NCI-H2227 (cell line): ENCODE measurements at regions not wholly inside any gene's neighbourhood (a gene's known extent, or its start where the extent isn't known, plus 50 kb on each side); places are given as distances from the start of the nearest gene placed in this dataset.

Source experiments
- DNase-seq: peaks from one replicate; lab custom pipeline; 2025; ENCODE audit not compliant: unreplicated experiment; lab: John Stamatoyannopoulos, UW

GRCh38 chr10:10833955-10834354 is 183.7 kb upstream of the CELF2 start:
- no peak for DNase-seq

GRCh38 chr10:10844251-10844650 is 173.4 kb upstream of the CELF2 start:
- DNase-seq, result no peak

- DNase-seq, result no peak
Measured at GRCh38 chr10:10845185-10845584, 172.5 kb upstream of the CELF2 start.

- no peak for DNase-seq
Measured at GRCh38 chr10:10845826-10846503, 171.7 kb upstream of the CELF2 start.

GRCh38 chr10:10846504-10846900 is 171.2 kb upstream of the CELF2 start:
- no peak for DNase-seq

GRCh38 chr10:10847387-10847786 is 170.3 kb upstream of the CELF2 start:
- DNase-seq, result no peak

GRCh38 chr10:10848488-10849111 is 169.1 kb upstream of the CELF2 start:
- DNase-seq, result no peak

GRCh38 chr10:10849306-10849705 is 168.4 kb upstream of the CELF2 start:
- DNase-seq, result no peak

GRCh38 chr10:10850214-10850613 is 167.5 kb upstream of the CELF2 start:
- no peak for DNase-seq

GRCh38 chr10:10852464-10852863 is 165.2 kb upstream of the CELF2 start:
- DNase-seq, result no peak

GRCh38 chr10:10853954-10854353 is 163.7 kb upstream of the CELF2 start:
- no peak for DNase-seq

- DNase-seq, result no peak
Measured at GRCh38 chr10:10854725-10855124, 162.9 kb upstream of the CELF2 start.

GRCh38 chr10:10855151-10855581 is 162.5 kb upstream of the CELF2 start:
- no peak for DNase-seq

GRCh38 chr10:10860455-10860976 is 157.2 kb upstream of the CELF2 start:
- DNase-seq, result no peak

GRCh38 chr10:10865303-10865702 is 152.4 kb upstream of the CELF2 start:
- DNase-seq, result no peak

- no peak for DNase-seq
Measured at GRCh38 chr10:10865913-10866312, 151.8 kb upstream of the CELF2 start.

- no peak for DNase-seq
Measured at GRCh38 chr10:10869592-10869991, 148.1 kb upstream of the CELF2 start.

GRCh38 chr10:10870523-10871241 is 147.0 kb upstream of the CELF2 start:
- DNase-seq, result no peak

- DNase-seq, result no peak
Measured at GRCh38 chr10:10871352-10871751, 146.3 kb upstream of the CELF2 start.

GRCh38 chr10:10872035-10872673 is 145.5 kb upstream of the CELF2 start:
- no peak for DNase-seq

- DNase-seq, result no peak
Measured at GRCh38 chr10:10872764-10873163, 144.9 kb upstream of the CELF2 start.

- no peak for DNase-seq
Measured at GRCh38 chr10:10873289-10873688, 144.4 kb upstream of the CELF2 start.
